ENCODE measurements at regions not wholly inside any gene's neighbourhood (a gene's known extent, or its start where the extent isn't known, plus 50 kb on each side); places are given as distances from the start of the nearest gene placed in this dataset.

DNA sequence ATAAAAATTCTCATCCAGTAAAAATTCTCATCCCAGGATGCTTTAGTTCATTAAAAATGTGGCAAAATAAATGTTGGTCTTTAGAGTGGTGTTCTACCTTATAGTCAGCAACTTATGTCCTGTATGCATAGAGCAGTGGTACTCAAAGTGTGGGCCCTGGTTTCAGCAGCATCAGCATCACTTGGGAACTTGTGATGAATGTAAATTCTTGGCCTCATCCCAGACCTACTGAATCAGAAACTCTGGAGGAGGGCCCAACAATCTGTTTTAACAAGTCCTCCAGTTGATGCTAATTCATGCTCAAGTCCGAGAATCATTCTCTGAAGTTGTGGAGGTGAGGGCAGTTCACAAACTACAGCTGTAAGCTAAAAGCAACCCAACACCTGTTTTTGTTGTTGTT lies 307.3 kb upstream of the SATB1 start:
- ChIA-PET CTCF (no interaction called here), POLR2A (ENCODE audit: unreplicated experiment) (no interaction called here)
- TF ChIP-seq, protein P1, sequence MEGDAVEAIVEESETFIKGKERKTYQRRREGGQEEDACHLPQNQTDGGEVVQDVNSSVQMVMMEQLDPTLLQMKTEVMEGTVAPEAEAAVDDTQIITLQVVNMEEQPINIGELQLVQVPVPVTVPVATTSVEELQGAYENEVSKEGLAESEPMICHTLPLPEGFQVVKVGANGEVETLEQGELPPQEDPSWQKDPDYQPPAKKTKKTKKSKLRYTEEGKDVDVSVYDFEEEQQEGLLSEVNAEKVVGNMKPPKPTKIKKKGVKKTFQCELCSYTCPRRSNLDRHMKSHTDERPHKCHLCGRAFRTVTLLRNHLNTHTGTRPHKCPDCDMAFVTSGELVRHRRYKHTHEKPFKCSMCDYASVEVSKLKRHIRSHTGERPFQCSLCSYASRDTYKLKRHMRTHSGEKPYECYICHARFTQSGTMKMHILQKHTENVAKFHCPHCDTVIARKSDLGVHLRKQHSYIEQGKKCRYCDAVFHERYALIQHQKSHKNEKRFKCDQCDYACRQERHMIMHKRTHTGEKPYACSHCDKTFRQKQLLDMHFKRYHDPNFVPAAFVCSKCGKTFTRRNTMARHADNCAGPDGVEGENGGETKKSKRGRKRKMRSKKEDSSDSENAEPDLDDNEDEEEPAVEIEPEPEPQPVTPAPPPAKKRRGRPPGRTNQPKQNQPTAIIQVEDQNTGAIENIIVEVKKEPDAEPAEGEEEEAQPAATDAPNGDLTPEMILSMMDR (conservative IDR thresholded peaks at IDR 0.05), result no peak
- TF ChIP-seq EZH2 (IDR thresholded peaks at IDR 0.05; ENCODE audit: low read depth), result no peak
- no peaks in the 10 kb centered on the region for H3K27me3 ChIP-seq (ENCODE audit: insufficient read depth, low read depth)
- H3K79me2 ChIP-seq (ENCODE audit: low read depth), result no peaks in the 10 kb centered on the region
- no peak overlapping the region for H3K4me3 ChIP-seq
- no peaks in the 10 kb centered on the region for H3K9me3 ChIP-seq (ENCODE audit: insufficient read depth, low read depth)
- H4K20me1 ChIP-seq (ENCODE audit: insufficient read depth), result no peaks in the 10 kb centered on the region
- no peak overlapping the region for H3K4me2 ChIP-seq
- intact Hi-C loops (cut with micrococcal nuclease; ENCODE audit: unreplicated experiment), result no loop called here
- H3K27ac ChIP-seq, result no peak overlapping the region
- no peak for DNase-seq
- no peaks in the 10 kb centered on the region for H3K36me3 ChIP-seq (ENCODE audit: low read depth)
- no peaks in the 10 kb centered on the region for H3K9me2 ChIP-seq (ENCODE audit: insufficient read depth)
- BruUV-seq (replicated peaks), result no TSS peak
- H3K4me1 ChIP-seq (replicated peaks; ENCODE audit: insufficient read depth), result no peaks in the 10 kb centered on the region
- H3F3A ChIP-seq (ENCODE audit: insufficient read depth, low read depth), result no peaks in the 10 kb centered on the region
- H2AFZ ChIP-seq, result no peak overlapping the region

DNA sequence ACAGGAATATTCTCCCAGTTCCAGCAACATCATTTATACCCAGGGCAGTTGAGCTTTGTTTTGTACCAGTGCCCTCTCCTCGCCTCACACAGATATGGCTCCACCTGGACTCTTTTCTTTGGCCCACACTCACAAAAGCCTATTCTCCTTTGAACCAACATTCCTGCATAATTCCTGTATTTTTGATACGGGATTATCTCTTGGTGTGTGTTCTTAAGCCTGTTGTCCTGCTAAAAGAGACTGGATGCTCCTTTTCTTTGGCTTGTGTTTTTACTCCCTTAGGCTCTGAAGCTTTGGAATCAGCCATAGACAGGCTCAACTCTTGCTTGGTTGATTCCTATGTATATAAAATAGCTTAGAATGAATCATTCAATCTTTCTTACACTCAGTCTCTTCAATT lies 305.4 kb upstream of the SATB1 start:
- H3K27me3 ChIP-seq (ENCODE audit: insufficient read depth, low read depth), result no peaks in the 10 kb centered on the region
- H3K27ac ChIP-seq, result no peak overlapping the region
- TF ChIP-seq, protein P1 (conservative IDR thresholded peaks at IDR 0.05), result no peak
- TF ChIP-seq EZH2 (IDR thresholded peaks at IDR 0.05; ENCODE audit: low read depth), result no peak
- H3F3A ChIP-seq (ENCODE audit: insufficient read depth, low read depth), result no peaks in the 10 kb centered on the region
- no peaks in the 10 kb centered on the region for H3K9me3 ChIP-seq (ENCODE audit: insufficient read depth, low read depth)
- CTCF ChIA-PET, result no interaction called here
- H3K79me2 ChIP-seq (ENCODE audit: low read depth), result no peaks in the 10 kb centered on the region
- no peak overlapping the region for H3K4me3 ChIP-seq
- no peaks in the 10 kb centered on the region for H3K4me1 ChIP-seq (replicated peaks; ENCODE audit: insufficient read depth)
- H3K9me2 ChIP-seq (ENCODE audit: insufficient read depth), result no peaks in the 10 kb centered on the region; the same call in 1 of the 2 replicates
- BruUV-seq (replicated peaks), result no TSS peak
- no peak overlapping the region for H3K4me2 ChIP-seq
- POLR2A ChIA-PET (ENCODE audit: unreplicated experiment), result no interaction called here
- H3K36me3 ChIP-seq (ENCODE audit: low read depth), result no peaks in the 10 kb centered on the region
- no peaks in the 10 kb centered on the region for H4K20me1 ChIP-seq (ENCODE audit: insufficient read depth)
- intact Hi-C loops (cut with micrococcal nuclease; ENCODE audit: unreplicated experiment), result no loop called here
- H2AFZ ChIP-seq, result no peak overlapping the region
- DNase-seq, result no peak

DNA sequence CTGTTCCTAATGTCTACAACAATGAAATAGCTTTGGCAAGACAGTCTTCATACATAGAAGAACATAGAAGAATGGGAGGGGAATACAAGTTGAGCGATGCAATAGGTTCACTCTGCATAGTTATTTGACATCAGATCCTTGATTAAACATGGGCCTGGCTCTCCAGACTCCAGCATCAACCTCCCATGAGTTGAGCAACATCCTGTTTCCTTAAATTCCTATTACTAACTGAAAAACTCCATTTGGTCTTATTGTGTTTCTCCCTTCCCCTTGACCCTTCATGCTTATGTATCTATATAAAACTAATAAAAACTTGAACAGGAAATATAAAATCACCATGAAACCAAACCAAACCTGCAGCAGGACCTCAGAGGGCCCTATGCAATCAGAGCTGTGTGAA lies 304.5 kb upstream of the SATB1 start:
- Histone ChIP-seq H3K4me3 (no peak overlapping the region), H3K79me2 (ENCODE audit: low read depth) (no peaks in the 10 kb centered on the region), H3K4me1 (replicated peaks; ENCODE audit: insufficient read depth) (no peaks in the 10 kb centered on the region), H3K27me3 (ENCODE audit: insufficient read depth, low read depth) (no peaks in the 10 kb centered on the region), H3K36me3 (ENCODE audit: low read depth) (no peaks in the 10 kb centered on the region), H3F3A (ENCODE audit: insufficient read depth, low read depth) (no peaks in the 10 kb centered on the region), H3K9me2 (ENCODE audit: insufficient read depth) (no peaks in the 10 kb centered on the region; the same call in 1 of the 2 replicates), H2AFZ (no peak overlapping the region), H3K4me2 (no peak overlapping the region), H4K20me1 (ENCODE audit: insufficient read depth) (no peaks in the 10 kb centered on the region), H3K9me3 (ENCODE audit: insufficient read depth, low read depth) (no peaks in the 10 kb centered on the region), H3K27ac (no peak overlapping the region)
- intact Hi-C loops (cut with micrococcal nuclease; ENCODE audit: unreplicated experiment), result no loop called here
- POLR2A ChIA-PET (ENCODE audit: unreplicated experiment), result no interaction called here
- CTCF ChIA-PET, result no interaction called here
- TF ChIP-seq, protein P1 (conservative IDR thresholded peaks at IDR 0.05), result no peak
- no peak for TF ChIP-seq EZH2 (IDR thresholded peaks at IDR 0.05; ENCODE audit: low read depth)
- BruUV-seq (replicated peaks), result no TSS peak
- no peak for DNase-seq
